SK-N-SH treated with all-trans-retinoic acid at 6 μM for 48 hours (cell line): ENCODE measurements at regions not wholly inside any gene's neighbourhood (a gene's known extent, or its start where the extent isn't known, plus 50 kb on each side); places are given as distances from the start of the nearest gene placed in this dataset.

Experiments used
- ARNTL ChIP-seq: fragments of 450-650 bp; formaldehyde crosslinking; IDR thresholded peaks from 2 replicates; pipeline ENCODE4 v1.5.0; 2020; ENCODE audit warnings: low read depth, mild to moderate bottlenecking, moderate library complexity, borderline replicate concordance
- CREB5 ChIP-seq: fragments of 250-450 bp; sonication (Bioruptor Pico); IDR thresholded peaks from 2 replicates; pipeline ENCODE4 v1.5.1; 2020; ENCODE audit warnings: low read depth, mild to moderate bottlenecking, moderate library complexity
- ESRRG ChIP-seq: fragments of 250-450 bp; sonication (Bioruptor Pico); IDR thresholded peaks from 2 replicates; pipeline ENCODE4 v1.6.1; 2021; ENCODE audit warnings: mild to moderate bottlenecking
- PATZ1 ChIP-seq: fragments of 250-450 bp; sonication (Bioruptor Pico); IDR thresholded peaks from 2 replicates; pipeline ENCODE4 v1.8.0; 2020; ENCODE audit warnings: mild to moderate bottlenecking, moderate library complexity, borderline replicate concordance
- TOX ChIP-seq: fragments of 250-450 bp; sonication (Bioruptor Pico); IDR thresholded peaks from 2 replicates; pipeline ENCODE4 v1.8.0; 2021; ENCODE audit warnings: mild to moderate bottlenecking, moderate library complexity, borderline replicate concordance
- ZC3H10 ChIP-seq: fragments of 250-450 bp; sonication (Bioruptor Pico); IDR thresholded peaks from 2 replicates; pipeline ENCODE4 v1.5.1; 2021; ENCODE audit warnings: mild to moderate bottlenecking, moderate library complexity
- ZFP3 ChIP-seq: fragments of 250-450 bp; sonication (Bioruptor Pico); IDR thresholded peaks from 2 replicates; pipeline ENCODE4 v1.5.0; 2020; ENCODE audit warnings: mild to moderate bottlenecking, moderate library complexity
- ZNF565 ChIP-seq: fragments of 450-650 bp; formaldehyde crosslinking; conservative IDR thresholded peaks from 2 replicates; pipeline ENCODE4 v1.5.0; 2020; ENCODE audit warnings: low read depth, mild to moderate bottlenecking, moderate library complexity
- ZNF8 ChIP-seq: fragments of 450-650 bp; formaldehyde crosslinking; IDR thresholded peaks from 2 replicates; pipeline ENCODE4 v1.5.0; 2020; ENCODE audit warnings: mild to moderate bottlenecking, moderate library complexity

GRCh38 chrX:39253551-39253950, 452.3 kb downstream of the MID1IP1 start:
- TF ChIP-seq ARNTL (CRISPR knock-in tag) (no peak), TOX (no peak), CREB5 (CRISPR knock-in tag) (no peak), ZFP3 (CRISPR knock-in tag) (no peak), PATZ1 (CRISPR knock-in tag) (no peak), ESRRG (CRISPR knock-in tag) (no peak), ZC3H10 (no peak), ZNF565 (CRISPR knock-in tag) (no peak), ZNF8 (CRISPR knock-in tag) (no peak)
